ENCODE measurements at regions not wholly inside any gene's neighbourhood (a gene's known extent, or its start where the extent isn't known, plus 50 kb on each side); places are given as distances from the start of the nearest gene placed in this dataset.

DNA sequence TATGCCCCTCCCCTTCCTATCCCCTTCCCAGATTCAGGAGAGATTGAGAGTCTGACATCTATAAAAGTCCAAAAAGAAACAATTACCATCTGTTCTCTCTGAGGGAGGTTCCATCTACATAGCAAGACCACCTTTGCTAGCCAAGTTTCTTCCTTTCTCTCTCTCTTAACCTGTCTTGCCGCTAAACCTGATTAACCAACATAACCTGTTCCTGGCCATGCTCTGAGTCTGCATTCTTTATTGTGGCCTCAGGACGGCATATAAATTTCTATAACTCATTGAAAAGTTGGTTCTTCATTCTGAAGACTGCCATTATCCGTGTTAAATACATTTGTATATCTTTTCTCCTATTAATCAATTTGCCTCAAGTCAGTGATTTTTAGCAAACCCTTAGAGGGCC is 594.0 kb downstream of the KCNH5 start:
- Histone ChIP-seq H3K36me3 (no peaks in the 10 kb centered on the region), H3K4me3 (ENCODE audit: low read depth, low read length) (no peak overlapping the region), H3K27me3 (ENCODE audit: insufficient read depth, low read depth, severe bottlenecking) (no peaks in the 10 kb centered on the region), H3K9me3 (ENCODE audit: severe bottlenecking) (no peaks in the 10 kb centered on the region), H3K27ac (no peak overlapping the region)
- DNase-seq: no peak
- no peak for TF ChIP-seq CTCF (IDR thresholded peaks at IDR 0.05; ENCODE audit: low read depth, low read length)

DNA sequence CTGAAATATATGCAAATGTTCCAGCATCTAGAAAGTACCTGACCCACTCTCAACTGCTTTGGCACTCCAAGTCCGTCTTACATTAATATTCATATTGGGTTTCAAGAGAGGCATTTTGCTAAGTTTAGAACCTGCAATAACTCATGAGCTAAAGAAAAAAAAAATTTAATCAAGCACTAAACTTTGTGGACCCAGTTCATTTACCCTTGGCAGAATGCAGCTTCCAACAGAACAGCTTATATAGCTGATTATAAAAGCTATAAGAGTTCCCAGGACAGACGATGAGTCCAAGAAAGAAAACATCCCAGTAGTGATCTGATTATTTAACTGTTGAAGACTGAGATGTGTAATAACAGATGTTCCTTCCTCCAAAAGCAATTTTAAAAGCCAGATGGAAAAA is 592.0 kb downstream of the KCNH5 start:
- H3K27ac ChIP-seq: no peak overlapping the region
- DNase-seq: no peak
- no peaks in the 10 kb centered on the region for H3K36me3 ChIP-seq
- H3K4me3 ChIP-seq (ENCODE audit: low read depth, low read length): no peak overlapping the region
- H3K9me3 ChIP-seq (ENCODE audit: severe bottlenecking): no peaks in the 10 kb centered on the region
- TF ChIP-seq CTCF (IDR thresholded peaks at IDR 0.05; ENCODE audit: low read depth, low read length): no peak
- no peaks in the 10 kb centered on the region for H3K27me3 ChIP-seq (ENCODE audit: insufficient read depth, low read depth, severe bottlenecking)

DNA sequence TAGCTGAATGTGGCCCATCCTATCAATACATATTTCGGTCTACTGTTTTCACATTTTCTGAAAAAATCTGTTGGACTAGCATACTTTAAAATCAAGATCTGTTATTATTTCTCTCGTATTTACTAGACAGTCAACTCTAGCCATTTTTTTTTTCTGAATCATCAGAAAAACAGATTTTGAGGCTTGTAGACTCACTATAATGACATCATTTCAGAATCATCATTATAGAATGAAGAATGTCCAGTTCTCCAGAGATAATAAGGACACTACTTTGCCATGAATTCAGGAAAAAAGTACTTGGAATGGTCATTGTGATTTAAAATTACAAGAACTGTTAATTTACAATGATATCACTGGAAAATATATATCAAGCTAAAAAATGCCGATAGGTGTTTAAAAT is 589.8 kb downstream of the KCNH5 start:
- no peaks in the 10 kb centered on the region for H3K27me3 ChIP-seq (ENCODE audit: insufficient read depth, low read depth, severe bottlenecking)
- H3K36me3 ChIP-seq: no peaks in the 10 kb centered on the region
- H3K27ac ChIP-seq: no peak overlapping the region
- TF ChIP-seq CTCF (IDR thresholded peaks at IDR 0.05; ENCODE audit: low read depth, low read length): no peak
- no peak overlapping the region for H3K4me3 ChIP-seq (ENCODE audit: low read depth, low read length)
- no peak for DNase-seq
- H3K9me3 ChIP-seq (ENCODE audit: severe bottlenecking): no peaks in the 10 kb centered on the region

GRCh38 chr14:62462988-62463387 is 582.3 kb downstream of the KCNH5 start:
- Histone ChIP-seq H3K27me3 (ENCODE audit: insufficient read depth, low read depth, severe bottlenecking) (no peaks in the 10 kb centered on the region), H3K36me3 (no peaks in the 10 kb centered on the region), H3K4me3 (ENCODE audit: low read depth, low read length) (no peak overlapping the region), H3K9me3 (ENCODE audit: severe bottlenecking) (no peaks in the 10 kb centered on the region), H3K27ac (no peak overlapping the region)
- no peak for DNase-seq
- no peak for TF ChIP-seq CTCF (IDR thresholded peaks at IDR 0.05; ENCODE audit: low read depth, low read length)

DNA sequence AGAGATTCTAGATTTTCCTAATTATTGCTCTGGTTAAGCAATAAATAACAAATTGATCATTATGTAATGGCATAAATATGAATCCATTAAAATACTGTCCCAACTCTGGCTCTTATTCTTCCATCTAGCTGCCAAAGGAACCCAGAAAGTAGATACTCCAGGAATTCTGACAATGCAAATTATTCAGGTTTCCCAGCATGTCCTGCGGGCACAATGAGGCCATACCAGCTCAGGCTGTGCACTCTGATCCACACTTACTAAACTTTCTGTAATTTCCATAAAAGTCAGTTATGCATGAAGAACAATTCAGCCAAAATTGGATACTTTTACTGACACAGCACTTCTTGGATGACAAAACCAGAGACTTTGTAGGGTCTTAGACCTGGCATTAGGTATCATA is 576.3 kb downstream of the KCNH5 start:
- DNase-seq: no peak
- TF ChIP-seq CTCF (IDR thresholded peaks at IDR 0.05; ENCODE audit: low read depth, low read length): no peak
- no peak overlapping the region for H3K27ac ChIP-seq
- no peaks in the 10 kb centered on the region for H3K9me3 ChIP-seq (ENCODE audit: severe bottlenecking)
- H3K4me3 ChIP-seq (ENCODE audit: low read depth, low read length): no peak overlapping the region
- H3K27me3 ChIP-seq (ENCODE audit: insufficient read depth, low read depth, severe bottlenecking): no peaks in the 10 kb centered on the region
- no peaks in the 10 kb centered on the region for H3K36me3 ChIP-seq

GRCh38 chr14:62470935-62471334 is 574.3 kb downstream of the KCNH5 start:
- Histone ChIP-seq H3K27ac (no peak overlapping the region), H3K27me3 (ENCODE audit: insufficient read depth, low read depth, severe bottlenecking) (no peaks in the 10 kb centered on the region), H3K4me3 (ENCODE audit: low read depth, low read length) (no peak overlapping the region), H3K36me3 (no peaks in the 10 kb centered on the region), H3K9me3 (ENCODE audit: severe bottlenecking) (no peaks in the 10 kb centered on the region)
- no peak for TF ChIP-seq CTCF (IDR thresholded peaks at IDR 0.05; ENCODE audit: low read depth, low read length)
- DNase-seq: no peak
